Stimulated activated CD8-positive, alpha-beta memory T cell treated with anti-CD3 and anti-CD28 coated beads, Interleukin-7, amount 100 ng/mL, for 4 hours (primary cell): ENCODE measurements at regions not wholly inside any gene's neighbourhood (a gene's known extent, or its start where the extent isn't known, plus 50 kb on each side); places are given as distances from the start of the nearest gene placed in this dataset.

ENCODE experiments used
- DNase-seq, 2 donors: peaks; one replicate each; pipeline ENCODE4 v3.0.0-alpha.2; 2020; ENCODE audit warnings: low read depth in 2 of 2

DNA sequence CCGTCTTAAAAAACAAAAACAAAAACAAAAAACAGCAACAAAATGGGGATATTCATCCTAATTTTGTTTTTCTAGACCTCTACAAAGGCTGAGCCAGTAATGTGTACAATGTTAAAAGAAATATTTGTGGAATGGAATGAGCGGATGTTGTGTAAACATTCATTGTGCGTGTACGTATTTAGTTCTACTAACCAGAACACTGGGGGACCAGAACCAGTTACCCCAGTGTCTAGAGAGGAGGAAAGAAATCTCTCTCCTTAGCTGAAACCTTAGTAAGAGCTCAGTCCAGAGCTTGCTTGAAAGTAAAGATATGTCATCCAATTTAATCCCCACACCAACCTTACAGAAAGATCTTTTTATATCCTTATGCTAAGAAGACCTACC lies 106.7 kb upstream of the CPEB4 start:
- no peak for DNase-seq

DNA sequence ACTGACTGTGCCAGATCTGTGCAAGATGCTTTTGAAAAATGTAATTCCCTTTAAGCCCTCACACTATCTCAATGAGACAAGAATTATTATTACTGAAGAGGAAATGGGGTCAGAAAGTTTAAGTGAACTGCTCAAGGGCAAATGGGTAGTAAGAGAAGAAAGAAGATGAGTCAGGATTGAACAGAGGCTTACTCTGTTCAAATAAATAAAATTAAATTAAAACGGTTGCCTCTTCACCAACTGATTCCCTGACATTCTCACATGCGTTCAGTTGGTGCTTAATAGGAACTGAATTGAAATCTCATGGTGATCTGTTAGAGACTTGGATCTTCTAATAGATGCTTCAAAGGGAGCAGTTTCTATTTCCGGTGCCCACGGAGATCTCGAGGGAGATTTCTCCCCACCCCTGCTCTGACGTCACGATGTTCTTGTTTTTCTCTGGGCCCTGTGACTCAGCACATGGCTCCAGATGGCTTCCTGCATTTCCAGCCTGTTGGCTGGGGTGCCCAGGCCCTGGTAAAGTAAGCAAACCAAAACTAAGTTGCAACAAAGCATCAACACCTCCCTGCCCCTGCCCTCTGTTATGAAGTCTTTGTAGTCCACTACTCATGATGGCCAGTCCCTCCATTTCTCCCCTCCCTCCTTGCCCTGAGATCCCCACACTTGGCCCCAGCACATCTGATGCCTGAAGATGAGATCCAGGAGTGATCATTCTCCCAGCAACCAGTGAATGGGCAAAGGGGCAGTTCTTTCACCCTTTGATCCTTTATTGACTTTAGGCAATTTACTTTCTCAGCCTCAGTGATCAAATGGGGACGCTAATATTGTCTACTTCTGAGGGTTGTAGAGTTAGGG lies 106.1 kb upstream of the CPEB4 start:
- peak; percentile 51 to 64 for DNase-seq

DNA sequence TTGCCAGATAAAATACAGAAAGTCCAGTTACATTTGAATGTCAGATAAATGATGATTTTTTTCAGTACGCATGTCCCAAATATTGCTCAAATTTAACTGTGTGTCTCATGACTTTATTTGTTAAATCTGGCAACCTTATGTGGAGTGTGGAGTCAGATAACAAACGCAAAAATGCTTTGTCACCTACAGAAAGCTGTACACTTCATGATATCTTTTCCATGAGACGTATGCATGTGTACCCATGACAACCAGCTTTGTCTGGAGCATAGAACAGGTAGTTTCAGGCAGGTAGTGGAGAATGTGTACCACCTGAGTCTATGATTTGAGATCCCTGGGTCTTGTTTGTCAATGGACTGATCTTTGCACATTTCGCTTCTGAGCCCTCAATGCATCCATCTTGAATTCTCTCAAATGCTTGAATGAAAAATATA lies 105.5 kb upstream of the CPEB4 start:
- DNase-seq, result no peak

GRCh38 chr5:173783371-173783770 lies 104.8 kb upstream of the CPEB4 start:
- no peak for DNase-seq

DNA sequence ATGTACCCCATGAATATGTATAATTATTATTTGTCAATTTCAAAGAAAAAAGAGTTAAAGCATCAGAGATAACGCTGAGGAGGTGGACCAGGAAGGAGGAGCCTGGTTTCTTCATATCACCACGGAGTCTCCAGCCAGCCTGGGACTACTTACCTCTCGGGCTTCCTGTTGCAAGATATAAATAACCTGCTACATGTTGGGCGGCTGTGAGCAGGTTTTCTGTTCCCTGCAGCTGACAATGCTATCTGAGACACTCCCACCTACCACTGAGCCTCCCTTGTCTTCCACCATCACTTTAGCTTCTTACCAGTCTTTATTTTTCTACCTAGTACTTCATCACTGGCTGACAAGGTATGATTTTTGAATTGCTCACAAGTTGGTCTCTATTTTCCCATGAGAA lies 102.7 kb upstream of the CPEB4 start:
- DNase-seq, result no peak

DNA sequence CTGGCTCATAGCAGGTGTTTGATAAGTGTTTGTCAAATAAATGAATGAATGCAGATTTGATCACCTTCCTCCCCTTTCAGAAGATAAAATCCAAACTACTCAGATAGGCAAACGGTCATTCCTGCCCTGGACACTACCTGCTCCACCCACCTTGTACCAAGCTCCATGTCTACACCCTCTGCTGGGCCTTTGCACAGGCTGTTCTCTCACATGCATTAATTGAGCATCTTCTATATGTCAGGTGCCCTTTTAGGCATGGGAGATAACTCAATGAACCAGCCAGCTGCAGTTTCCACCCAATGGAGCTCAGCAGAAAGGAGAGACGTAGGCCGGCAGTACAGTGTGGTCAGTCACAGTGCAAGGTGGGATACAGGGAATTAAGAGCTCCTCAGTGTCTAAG lies 102.3 kb upstream of the CPEB4 start:
- DNase-seq, result no peak

DNA sequence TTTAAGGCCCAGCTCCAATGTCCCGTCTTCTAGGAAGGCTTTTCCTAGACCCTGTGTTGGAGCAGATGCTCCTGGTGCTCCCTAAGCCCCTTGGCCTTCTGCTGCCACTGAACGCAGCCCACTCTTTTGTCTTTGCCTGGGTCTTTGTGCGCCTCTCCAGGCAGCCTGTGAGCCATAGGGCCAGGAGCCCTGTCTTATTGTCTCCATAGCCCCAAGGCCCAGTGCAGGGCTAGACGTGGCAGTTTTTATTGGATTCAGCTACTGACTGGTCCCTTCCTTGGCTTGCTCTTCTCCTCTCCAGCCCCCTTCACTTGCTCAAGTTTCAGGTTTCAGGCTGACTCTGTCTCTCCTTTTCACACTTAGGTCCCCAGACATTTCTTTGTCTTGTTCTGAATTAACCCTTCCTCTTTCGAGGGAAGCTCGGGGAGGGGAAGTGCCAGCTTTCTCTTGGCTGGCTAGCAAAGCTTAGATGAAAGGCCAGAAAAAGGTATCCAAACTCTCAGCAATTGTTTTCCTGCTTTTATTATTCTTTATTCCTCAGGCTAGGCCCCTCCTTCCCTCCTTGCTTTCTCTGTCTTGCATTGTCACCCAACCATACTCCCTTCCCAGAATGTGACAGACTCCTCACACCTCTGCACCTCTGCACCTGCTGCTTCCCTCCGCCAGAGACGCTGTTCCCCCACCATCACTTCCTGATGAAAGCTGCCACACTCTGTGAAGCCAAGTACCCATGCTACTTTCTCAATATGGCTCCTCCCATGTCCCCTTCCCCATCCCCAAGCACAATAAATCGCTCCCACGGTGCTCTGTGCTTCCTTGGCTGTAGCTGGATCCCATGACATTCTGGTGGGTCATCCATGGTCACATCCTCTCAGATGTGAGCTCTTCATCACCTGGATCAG lies 101.6 kb upstream of the CPEB4 start:
- DNase-seq, result no peak

DNA sequence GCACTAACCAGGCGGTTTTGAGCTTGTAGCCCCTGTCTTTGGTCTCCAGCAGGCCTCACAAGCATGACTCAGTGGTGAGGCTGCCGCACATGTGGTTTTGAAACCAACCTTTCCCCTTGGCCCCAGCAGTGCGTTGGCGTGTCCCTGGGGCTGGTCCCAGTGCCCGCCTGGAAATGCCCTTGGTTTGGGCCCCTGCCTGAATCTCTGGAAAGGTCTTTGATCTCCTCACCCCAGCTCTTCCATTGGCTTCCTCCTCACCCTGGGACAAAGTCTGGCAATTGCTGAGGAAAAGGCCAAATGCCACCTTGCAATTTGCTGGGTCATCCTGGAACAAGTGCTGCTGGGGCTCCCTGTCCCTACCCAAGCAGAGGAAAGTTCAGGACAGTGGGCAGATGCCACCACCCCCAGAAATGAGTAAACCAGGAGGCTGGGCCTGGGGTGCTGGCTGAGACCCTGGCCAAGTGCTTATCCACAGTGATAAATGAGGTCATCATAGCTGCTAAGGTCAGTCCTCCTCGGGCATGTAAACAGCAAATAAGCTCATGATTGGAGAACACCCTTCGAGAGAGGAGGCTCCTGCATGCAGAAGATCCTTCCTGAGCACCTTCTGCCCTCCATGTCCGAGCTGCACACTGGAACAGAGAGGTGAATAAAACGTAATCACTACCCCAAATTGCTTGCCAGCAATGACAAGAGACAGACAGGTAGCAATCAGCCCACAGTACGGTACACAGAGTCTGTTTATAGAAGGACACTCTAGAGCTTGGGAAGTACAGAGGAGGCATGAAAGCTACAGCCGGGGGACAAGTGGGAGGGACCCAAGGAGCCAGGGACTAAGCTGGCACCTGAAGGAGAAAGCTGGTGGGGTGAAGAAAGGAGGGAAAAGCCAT lies 98.9 kb upstream of the CPEB4 start:
- DNase-seq, result no peak

DNA sequence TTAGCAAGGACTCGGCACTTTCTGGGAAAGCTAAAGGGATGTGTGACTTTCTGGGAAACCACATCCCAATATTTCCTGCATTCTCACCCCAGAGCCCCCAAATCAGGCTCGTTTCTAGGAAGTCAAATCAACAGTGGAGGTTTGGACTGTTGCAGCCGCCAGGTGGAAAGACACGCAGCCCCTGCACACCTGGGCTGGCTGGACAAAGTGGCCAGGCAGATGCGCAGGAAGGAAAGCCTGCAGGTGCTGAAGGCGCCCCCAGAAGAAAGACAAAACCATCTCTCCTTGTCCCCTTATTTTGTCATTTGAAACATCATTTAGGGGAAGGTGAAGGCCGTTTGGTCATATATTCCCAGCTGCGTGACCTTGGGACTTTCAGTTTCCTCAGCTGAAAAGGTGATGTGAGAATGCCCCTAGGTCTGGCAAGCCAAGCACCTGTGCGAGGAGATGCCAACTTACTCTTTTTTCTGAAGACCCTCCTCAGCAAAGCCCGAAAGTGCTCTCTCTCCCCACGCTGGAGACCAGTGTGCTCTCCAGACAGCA lies 97.9 kb upstream of the CPEB4 start:
- no peak for DNase-seq

- no peak for DNase-seq
Observed at GRCh38 chr5:173790836-173791546, 97.2 kb upstream of the CPEB4 start.

DNA sequence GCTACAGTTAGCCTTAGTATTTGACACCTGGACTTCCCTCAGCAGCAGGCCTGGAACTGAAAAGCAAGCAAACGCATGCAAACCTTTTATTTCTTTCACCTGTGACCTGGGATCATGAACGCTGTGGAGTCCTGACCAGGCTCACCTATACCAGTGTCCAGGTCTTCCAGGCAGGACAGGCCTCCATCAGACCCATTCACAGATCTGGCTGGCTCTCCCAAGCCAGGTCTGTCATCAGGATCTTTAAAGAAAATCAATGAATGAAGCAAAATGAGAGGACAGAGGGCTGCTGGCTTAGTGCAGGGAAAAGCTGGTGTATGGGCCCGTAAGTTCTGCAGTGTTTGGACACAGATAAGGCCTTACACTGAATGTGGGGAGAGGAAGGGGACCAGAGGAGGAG lies 96.3 kb upstream of the CPEB4 start:
- no peak for DNase-seq

GRCh38 chr5:173792781-173793547 lies 95.2 kb upstream of the CPEB4 start:
- no peak for DNase-seq

DNA sequence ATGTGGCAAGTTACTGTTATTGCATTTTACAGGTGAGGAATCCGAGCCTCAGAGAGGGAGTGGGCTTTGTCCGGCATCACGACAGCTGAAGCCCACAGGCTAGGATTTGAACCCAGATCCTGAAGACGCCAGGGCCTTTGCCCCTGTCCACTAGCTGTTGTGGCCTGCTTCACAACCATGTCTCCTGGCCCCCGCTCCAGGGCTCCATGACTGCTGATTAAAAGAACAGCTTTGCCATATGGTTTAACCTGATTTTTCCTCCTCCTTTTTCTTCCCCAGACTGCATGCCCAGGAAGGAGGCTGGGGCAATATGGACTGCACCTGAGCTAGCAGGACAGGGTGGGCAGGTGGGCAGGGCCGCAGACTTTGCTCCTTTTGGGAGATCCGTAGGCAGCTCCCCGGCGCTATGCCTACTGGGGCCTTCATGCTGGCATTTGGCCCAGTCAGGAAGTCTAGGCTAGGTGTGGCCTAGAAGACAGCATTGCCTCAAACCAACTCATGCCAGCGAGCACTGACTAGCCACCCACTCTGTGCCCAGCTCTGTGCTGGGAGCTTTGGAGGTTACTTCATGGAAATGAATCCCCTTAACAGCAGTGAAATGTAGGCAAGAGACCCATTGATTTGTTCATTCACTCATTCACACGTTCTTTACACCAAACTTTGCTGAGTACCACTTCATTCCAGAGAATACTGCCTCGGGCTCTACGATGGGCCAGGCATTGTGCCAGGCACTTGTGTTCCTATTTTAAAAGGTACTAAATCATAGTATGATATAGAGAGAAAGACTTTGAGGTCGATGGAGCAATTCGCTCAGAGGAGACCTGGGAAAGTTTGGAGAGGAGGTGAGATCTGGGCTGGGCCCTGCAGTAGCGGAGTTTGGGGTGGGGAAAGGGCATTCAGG lies 94.3 kb upstream of the CPEB4 start:
- no peak for DNase-seq

DNA sequence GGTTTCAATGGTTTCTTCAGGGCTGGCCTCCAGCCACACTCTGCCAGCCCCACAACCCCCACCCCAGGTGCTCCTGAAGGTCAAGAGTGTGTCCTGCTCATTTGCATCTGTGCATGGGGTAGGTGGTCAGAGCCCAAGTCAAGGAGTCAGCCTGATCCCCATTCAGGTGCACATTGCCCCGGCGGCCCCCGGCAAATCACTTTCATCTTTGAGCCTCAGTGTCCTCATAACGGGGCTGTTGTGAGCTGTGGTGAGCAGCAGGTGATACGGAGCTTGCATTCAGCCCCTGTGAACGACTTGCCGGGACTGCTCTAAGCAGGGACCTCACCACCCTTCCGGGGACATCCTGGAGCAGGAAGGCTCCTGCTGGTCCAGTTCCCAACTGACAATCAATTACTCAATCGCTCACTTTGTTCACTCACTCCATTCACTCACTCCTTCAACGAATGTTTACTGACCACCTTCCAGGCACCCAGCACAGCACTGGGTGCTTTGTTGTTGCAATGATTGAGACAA lies 93.2 kb upstream of the CPEB4 start:
- DNase-seq, result no peak

DNA sequence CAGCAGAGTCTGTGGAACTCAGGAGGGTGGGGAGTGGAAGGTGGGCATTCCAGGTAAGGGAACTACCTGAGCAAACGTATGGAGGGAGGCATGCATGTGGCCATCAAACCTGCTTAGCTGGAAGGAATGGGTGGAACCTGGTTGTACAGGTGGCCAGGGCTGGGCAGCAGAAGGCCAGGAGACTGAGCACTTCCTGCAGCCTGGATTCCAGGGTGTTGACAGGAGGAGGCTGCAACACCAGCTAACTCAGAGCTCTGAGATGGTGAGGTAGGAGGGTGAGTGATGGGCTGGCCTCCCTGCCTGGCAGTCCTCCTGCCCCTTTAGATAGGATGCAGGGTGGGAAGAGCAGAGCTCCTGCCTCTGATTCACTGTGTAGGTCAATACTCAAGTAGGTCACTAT lies 92.5 kb upstream of the CPEB4 start:
- DNase-seq, result no peak

DNA sequence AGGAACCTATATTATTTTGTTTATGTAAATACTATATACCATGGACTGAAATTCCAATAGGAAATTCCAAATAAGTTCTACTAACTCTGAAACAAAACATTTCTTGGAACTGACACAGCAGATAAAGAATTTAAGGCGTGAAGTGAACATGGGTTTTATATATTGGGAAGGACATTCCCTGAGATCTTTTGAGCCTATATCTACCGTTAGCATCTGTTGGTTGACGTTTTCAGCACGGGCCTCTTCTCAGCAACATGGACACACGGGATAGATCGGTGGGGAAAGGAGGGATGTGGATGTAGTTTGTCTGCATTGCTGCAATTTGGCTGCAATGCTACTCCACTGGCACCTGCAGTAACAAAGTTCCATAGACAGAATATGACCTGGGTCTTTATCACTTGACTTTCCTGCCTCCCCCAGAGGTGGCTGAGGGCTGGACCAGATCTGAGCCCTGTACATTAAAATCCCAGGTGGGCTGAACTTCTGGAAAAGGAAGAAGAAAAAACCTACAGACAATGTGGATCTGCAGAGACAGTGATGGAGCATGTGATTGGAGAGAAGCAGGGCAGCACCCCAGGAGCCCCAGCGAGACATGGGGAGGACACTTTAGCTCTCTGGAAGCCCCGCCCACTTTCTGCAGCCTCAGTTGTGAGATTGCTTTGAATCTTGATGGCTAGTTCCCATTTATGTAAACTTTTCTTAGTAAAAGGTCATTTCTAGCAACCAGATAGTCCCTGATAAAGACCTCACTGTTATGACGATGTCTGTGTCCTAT lies 91.2 kb upstream of the CPEB4 start:
- no peak for DNase-seq

DNA sequence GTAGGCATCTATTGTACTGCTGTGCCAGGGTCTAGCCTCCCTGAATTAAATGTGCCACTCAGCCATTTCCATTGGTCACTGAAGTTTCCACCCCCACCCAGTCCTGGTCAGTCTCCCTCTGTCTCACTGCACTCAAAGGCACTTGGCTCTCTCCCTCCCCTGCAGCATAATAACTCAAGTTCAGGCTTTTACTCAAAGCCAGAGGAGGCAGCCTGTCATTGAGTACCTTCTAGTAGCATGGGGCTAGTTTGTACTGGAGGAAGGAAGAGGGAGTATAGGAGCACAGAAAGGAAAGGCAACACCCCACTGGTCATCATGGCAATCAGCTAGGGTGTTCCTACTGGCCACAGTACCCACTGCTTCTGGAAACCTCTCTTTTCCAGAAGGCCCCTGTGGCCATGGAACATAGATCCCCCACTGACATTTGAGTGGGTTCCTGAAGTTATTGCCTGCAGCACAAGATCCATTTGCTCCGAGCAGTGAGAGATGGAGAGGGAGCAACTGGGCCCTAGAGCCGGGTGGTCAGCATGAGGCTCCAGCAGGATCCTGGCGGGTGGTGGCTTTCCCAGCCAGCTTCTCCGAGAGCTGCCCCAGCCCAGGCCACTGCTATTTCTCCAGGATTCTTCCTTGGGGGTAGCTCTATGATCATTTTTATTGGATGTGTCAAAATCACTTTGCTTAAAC lies 89.9 kb upstream of the CPEB4 start:
- DNase-seq, result no peak

DNA sequence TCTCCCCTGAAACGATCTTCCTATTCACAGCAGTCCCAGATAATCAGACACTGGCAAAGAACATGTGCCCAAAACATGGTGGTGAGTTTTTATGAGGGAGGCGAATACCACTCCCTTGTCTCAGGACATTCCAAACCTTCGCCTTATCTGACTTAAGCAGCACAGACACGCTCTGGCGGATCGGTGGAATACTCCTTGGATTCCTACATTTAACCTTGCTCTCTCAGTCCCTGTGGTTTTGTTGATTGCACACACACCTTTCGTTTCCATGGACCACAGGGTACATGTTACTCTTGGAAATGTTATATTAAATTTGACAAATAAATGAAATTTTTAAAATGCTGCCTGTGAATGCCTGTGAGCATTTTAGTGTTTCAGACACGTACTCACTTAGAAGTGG lies 87.8 kb upstream of the CPEB4 start:
- no peak for DNase-seq
